DMS114 treated with DMSO at 0.1 percent for 48 hours (cell line): ENCODE measurements at regions not wholly inside any gene's neighbourhood (a gene's known extent, or its start where the extent isn't known, plus 50 kb on each side); places are given as distances from the start of the nearest gene placed in this dataset.

Source experiments
- DNase-seq: peaks from one replicate; lab custom pipeline; 2025; ENCODE audit not compliant: unreplicated experiment; lab: John Stamatoyannopoulos, UW

DNA sequence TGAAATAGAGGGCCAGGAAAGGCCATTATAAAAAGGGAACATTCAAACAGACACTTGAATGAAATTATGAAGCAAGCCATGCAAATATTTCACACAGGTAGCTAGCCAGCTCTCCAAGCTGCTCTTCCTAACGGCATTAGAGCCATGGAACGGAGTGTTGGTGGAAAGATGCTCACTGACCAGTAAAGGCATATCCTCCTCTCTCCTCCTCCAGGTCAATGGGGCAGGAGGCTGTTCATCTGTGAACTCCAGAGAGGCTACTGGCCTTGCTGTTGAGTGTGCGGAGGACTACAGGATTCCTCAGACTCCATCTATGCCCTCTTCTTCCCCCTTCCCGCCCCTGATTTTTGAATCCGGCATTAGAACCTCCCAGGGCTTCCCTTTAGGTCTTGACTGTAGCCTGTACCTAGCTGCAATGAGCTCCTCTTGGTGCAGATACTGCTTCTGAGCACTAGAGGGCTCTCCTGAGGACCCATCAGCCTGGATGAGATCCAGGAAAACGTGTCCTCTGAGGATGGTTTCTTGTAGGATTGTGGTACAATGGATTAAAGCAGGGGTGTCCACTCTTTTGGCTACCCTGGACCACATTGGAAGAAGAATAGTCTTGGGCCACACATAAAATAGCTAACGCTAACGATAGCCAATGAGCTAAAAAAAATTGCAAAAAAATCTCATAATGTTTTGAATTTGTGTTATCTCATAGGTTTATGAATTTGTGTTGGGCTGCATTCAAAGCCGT, 162.2 kb downstream of the SREK1 start:
- peak; percentile 32 for DNase-seq

DNA sequence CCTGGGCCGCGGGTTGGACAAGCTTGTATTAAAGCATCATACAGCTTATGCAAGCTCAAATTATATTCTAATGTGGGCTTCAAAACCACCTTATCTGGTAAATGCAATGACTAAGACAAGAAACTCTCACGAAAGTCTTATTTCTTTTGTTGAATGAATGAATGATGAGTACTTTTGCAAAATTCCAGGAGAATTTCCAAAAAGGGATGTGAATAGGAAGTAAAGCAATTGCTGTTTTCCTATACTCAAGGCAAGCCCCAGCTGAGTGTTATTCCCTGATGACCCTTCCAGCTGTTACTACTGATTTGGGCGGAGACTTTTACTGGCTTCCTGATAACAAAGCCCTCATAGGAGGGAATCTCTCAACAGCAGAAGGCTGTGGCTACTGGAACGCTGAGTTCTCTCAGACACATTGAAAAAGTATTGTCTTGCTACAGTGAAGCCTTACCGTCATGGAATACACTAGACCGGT, 162.8 kb downstream of the SREK1 start:
- no peak for DNase-seq

DNA sequence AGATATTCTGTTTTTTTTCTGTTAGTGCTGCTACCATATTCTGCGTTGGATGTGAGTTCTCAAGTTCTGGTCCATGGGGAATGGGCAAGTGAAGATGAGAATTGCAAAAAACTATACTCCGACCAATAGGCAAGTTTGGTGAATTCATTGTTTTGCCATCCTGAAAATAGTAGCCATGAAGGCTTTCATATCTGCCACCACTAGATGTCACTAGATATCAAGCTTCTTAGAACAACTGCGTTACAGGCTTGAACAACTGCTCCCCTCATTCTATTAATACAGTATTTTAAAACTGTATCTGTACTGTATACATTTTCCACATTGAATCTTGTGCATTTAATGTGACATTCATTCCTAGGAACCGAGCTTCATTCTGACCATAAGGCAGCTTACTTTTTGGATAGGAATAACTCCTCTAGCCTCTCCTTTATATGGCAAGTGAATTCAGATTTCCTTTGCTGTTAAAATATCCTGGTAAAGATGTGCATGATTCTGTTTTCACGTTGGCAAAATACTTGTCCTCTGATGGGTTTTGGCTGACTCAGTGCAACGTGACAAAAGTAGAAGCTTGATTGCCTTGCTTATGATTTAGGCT, 163.6 kb downstream of the SREK1 start:
- peak; percentile 69 for DNase-seq

DNA sequence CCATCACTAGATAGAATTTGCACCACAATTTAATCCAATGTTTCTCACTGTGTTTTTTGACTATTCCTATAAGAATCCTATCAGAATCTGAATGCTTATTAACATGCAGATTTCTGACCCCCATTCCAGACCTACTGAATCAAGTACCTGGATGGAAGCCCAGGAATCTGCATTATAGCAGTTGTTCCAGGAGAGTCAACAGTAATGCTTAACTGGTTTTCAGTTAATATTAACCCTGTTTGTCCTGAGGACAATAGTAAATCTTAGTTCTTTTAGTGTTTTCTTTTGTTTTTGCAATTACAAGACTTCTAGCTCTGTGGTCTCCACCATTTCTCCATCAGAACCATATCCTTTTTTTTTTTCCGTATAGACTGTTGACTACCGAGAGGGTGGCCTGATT, 168.2 kb downstream of the SREK1 start:
- no peak for DNase-seq

DNA sequence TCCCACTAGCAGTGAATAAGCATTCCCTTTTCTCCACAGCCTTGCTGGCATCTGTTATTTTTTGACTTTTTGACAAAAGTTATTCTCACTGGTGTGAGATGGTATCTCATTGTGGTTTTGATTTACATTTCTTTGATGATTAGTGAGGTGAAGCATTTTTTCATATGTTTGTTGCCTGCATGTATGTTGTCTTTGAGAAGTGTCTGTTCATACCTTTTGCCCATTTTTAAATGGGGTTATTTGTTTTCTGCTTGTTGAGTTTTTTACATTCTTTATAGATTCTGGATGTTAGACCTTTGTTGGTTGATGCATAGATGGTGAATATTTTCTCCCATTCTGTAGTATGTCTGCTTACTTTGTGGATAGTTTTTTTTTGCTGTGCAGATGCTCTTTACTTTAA, 171.7 kb downstream of the SREK1 start:
- DNase-seq, result no peak

DNA sequence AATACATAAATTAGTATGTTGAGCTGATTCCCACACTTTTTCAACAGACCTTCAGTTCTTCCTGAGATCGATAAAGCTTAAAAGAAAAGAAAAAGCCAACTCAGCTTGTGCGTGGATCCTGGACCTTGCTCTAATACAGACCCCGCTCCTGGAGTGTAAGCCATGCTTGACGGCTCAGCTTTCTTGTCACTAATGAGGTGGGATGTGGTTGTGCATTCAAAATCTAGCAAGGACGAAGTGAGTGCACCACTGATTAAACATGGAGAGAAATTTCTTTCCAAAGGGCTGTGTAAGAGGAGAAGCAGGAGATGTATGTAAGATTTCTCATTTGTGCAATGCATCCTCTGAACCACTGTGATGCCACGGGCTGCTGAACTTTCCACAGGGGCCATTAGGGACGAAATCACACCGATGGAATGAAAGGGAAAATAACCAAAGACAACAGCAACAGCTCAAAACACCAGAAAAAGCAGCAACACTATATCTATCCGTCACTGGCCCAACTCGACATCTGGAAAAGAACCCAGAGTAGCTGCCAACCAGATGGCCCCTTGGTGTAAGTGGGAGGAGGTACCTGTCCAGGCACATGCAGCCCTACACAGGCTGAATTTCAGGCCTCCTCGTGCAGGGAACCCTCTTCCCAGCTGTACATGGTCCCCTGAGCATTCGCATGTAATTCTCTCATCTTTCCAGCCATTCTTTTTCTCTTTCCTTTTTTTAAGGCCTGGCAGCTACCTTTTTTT, 178.9 kb downstream of the SREK1 start:
- DNase-seq, result no peak

DNA sequence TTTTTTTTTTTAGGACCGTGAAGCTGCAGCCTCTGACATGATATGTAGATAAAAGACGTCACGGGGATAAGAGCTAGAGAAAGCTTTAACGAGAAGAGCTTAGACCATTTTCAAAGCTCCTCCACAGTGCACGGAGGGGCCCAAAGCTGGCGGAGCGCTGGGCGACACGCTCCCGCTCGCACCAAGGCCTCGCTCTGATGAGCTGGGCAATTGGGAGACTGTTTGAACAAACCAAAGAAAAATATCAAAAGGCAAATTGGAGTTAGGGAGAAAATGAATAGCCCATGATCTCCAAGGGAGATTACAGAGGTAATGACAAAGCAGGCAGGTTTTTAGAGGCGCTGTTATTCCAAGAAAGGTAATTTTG, 179.4 kb downstream of the SREK1 start:
- DNase-seq, result no peak

DNA sequence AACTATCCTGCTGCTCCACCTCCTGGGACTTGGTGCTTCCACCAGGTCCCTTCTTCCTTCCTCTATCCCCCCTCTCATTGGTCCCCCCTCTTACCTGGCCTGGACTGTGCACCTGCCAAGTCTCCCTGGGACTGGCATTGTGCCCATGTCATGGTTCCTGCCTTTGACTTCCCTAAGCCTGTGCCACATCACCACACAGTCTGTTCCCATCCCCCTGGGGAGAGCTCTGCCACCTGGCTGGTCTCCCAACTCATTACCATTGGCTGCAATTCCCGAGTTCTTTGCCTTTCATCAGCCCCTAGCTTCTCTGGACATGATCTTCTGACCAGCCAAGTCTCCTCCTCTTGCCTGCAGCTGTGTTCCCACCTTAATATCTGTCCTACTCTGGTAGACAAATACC, 180.3 kb downstream of the SREK1 start:
- no peak for DNase-seq

DNA sequence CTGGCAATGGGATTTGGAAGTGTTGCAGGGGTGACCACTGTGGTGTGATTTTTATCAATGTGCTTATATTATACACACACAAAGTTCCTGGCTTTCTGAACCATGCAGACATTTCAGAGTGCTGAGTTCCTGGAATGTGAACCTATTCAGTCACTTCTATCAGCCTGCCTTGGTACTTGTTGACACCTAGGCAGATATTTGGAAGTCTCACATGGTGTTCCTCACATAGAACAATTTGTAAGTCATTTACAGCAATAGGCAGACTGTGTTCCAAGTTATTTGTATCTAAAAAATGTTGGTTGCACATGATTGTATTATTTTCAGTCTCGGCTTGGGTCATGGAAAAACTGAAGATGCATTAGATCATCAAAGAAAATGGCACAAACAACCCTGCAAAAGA, 182.2 kb downstream of the SREK1 start:
- no peak for DNase-seq

DNA sequence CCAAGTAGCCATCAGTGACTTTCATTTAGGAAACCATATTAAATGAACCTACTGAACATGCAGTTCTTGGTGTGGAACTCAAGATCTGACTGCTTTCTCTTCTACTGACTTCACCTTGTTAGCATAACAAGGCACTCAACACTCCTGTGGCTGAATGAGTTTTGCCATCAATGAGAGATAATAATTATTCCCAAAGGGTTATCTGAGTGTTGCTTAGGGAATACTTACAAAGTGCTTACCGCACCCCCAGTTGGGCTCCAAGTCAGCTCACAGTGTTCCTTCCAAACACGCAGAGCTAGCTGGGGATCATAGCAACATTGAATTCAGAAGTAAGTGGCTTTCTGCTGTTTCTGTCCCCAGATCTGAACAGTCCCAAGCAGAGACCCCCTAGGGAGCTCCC, 182.9 kb downstream of the SREK1 start:
- no peak for DNase-seq

DNA sequence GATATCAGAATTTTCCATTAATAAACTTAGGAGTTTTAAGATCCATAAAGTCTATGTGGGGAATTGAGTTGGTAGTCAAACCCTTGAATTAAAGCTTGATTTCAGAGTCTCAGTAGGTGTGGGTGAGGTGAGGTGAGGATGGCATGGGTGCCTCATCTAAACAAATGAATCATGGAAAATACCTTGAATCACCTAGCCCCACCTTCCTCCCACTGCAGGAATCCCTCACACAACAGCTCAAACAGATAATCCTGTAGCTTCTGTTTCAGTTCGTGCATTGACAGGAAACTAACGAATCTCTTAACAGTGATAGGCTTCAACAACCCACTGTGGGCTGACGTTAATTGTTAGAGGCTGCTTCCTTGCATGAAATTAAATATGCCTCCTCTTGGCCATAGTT, 185.0 kb downstream of the SREK1 start:
- no peak for DNase-seq

DNA sequence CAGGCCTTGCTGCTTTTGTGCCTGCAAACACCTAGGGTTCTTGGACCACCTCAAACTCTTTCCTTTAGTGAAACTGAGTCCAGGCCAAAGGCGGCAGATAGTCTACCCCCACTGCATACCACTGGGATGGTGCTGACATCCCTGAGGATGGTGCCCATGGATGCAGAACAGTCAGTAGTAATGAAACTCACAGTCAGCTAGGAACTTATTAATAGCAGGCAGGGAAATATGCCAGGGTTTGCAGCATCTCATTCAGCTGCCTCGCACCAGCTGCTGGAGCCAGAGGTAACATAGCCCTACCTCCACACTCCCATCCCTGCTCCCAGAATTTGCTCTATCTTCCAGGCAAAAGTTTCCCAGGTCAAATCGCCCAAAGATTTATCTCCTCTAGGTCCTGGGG, 189.1 kb downstream of the SREK1 start:
- DNase-seq, result no peak

DNA sequence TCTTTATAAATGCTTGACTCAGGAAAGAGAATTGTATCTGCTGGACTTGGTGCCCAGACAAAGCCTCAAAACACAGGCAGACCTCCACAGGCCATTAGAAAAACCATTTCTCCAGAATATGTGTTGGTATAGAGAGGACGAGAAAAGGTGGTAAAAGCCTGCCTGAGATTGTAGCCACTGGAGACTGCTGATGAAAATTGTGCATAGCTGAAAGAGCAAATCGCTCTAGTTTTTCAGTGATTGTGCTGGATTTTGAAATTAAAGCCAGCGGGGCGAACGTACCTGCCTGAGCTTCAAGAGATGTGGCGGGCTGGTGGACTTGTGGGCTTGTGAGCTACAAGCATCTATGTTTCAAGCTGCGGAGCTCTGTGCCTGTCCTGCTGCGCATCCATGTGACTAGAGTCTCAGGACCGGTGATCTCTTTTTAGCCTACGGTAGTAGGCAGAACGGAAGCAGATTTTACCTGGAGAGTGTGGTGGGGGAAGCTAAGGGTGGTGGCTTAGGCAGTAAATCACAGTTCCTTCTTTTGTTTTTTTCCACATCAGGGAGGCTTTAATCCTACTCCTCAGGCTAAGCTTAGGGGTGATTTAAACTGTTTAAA, 193.6 kb downstream of the SREK1 start:
- no peak for DNase-seq

DNA sequence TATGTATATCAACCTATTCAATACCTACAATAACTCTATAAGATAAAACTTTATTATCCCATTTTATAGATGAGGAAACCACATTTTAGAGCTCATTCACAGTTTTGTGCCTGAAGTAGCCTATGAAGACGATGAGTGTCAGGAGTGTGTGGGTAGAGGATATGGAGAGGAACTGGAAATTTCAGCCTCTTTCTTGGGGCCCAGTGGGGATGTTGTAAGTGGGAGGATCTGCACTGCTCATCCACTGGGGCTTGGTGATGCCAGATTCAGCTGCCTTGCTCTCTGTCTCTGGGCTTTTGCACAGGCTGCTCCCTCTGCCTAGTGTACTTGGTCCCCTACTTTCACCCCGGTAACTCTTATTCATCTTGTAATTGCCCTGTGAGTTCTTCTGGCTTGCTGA, 194.7 kb downstream of the SREK1 start:
- DNase-seq, result no peak

DNA sequence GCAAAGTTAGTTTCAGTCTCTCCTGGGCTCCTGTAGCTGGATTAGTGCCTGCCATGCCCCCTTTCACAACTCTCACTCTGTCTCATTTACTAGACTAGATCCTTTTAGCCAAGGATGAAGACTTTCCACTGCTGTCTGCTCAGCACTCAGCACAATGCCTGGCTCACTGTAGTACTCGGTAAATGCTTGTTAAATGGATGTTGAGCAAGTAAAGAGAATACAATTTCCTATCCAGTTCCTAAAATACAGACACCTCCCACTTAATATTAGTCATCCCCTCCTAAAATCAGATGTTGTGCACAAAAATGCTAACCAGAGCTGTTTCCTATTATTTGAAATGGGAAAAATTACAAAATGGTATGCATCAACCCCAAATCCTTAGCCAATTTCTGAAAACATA, 195.8 kb downstream of the SREK1 start:
- DNase-seq, result no peak

DNA sequence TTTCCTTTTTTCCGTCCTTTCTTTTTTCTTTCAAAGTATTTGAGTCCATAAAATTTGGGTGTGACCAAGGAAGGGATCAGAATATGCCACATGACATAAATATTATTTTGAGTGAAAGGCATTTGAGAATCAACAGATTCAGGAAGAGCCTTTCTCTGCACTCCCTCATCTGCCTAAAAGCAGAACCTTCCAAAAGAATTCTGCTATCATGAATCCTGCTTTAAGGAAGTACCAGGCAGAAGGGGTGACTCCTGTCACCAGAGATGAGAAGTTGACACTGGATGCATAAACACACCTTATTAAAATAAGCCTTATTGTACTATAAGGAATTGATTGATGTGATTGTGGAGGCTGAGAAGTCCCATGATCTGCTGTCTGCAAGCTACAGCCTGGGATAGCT, 196.7 kb downstream of the SREK1 start:
- no peak for DNase-seq

DNA sequence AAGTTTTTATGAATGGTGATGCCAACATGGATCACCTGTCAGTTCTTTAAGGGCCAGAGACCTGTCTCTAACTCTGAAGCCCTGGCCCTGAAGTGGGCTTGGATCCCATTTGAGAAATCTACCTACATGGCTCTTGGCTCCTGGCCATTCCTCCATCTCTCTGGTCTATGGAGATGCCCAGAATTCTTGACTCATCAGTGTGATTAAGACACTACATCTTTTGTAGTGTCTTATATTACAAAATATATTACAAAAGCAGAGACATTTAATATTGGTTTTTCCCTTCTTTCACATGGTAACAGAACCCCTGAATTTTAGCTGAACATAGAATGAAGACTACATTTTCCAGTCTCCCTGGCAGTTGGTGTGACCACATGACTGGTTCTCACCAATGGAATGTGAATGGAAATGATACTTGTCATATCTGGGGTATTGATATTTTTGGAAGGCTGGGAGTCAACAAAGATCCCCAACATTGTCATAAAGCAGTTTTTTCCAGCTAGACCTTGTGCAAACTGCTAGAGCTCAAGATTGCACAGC, 198.3 kb downstream of the SREK1 start:
- no peak for DNase-seq

DNA sequence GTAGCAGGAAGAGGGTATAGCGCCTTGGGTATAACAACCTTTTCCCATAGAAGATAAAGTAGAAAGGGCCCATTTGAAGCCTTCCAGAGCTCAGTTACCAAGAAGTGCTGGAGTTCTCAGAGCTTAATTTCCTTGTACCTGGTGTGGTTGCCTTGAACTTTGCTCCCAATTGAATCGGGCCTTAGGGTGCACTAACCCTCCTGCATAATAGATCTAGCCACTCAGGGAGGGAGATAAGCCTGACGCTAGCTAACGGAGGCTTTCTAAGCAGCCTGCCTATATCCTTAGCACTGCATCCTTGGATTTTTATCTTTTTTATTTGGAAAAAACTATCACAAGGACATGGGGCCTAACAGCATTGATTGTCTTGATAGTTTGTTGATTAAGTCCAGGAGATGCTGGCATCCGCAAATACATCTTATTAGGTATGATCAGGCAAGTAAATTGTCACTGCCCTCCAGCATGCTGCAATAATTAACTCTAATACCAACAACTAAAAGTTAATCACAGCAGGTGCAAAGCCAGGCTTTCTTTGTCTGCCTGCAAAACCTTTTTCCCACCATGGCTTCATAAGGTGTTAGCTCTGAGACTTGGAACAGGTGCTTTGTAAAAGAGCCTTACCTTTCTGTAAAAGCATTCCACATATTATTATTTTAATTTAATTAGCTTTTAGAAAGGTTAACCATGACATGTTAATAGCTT, 199.4 kb downstream of the SREK1 start:
- no peak for DNase-seq

DNA sequence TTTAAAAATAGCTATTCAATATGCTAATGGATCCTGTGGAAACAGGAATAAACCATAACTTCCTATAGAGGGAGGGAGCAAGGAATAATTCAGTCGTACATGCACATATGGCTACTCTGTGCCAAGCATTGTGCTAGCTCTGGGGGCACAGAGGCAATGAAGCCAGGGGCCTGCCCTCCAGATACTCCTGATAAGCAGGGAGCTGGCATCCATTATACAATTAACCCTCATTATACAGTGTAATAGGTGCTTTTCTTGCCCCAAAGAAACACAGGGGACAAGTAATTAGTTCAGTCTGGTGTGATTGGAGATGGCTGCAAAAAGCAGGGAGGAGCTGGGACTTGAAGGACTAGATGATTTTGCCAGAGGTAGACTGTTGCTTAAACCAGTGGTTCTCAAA, 200.4 kb downstream of the SREK1 start:
- DNase-seq, result no peak

DNA sequence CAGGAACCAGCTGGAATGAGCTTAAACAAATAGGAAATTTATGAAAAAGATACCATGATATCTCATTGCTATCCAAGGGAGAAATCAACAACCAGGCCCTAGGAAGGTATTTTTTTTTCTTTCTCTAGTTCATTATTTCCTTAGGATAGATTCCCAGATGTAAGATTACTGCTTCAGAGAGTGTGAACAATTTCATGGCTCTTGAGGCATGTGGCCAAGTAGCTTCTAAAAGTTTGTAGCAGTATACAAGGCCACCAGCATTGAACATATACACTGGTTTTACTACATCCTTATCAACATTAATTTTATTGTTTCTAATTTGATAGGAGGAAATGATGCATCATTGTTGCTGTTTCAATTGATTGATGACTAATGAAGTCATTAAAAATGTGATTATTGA, 201.2 kb downstream of the SREK1 start:
- DNase-seq, result no peak

DNA sequence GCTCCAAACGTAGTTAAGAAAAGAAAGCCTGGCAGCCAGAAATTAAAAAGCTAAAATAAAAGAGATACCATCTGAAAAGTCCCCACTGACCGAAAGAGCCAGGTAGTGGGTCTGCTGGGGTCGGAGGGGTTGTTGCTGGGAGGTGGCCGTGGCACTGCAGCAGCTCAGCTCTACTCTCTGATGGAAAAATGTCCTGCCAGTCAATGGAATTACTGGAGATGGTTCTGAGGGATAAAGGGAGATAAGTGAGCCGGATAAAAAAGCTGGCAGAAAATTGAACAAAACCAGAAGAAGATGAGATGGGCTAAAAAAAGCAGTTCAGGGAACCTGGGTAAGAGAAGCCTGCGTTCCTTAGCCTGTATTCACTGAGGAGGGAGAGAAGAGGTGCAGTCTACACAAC, 202.8 kb downstream of the SREK1 start:
- no peak for DNase-seq
